NCI-H1105 (cell line): ENCODE measurements at regions not wholly inside any gene's neighbourhood (a gene's known extent, or its start where the extent isn't known, plus 50 kb on each side); places are given as distances from the start of the nearest gene placed in this dataset.
A peak's percentile ranks its signal among the peaks of the same experiment; 100 is the strongest.
"Not testable (repeated sequence)": the region's sequence is repeated elsewhere in the genome, so short reads cannot be mapped to it uniquely, and the experiment has no call there.

Experiments used
- DNase-seq: peaks from one replicate; lab custom pipeline; 2025; lab: John Stamatoyannopoulos, UW

DNA sequence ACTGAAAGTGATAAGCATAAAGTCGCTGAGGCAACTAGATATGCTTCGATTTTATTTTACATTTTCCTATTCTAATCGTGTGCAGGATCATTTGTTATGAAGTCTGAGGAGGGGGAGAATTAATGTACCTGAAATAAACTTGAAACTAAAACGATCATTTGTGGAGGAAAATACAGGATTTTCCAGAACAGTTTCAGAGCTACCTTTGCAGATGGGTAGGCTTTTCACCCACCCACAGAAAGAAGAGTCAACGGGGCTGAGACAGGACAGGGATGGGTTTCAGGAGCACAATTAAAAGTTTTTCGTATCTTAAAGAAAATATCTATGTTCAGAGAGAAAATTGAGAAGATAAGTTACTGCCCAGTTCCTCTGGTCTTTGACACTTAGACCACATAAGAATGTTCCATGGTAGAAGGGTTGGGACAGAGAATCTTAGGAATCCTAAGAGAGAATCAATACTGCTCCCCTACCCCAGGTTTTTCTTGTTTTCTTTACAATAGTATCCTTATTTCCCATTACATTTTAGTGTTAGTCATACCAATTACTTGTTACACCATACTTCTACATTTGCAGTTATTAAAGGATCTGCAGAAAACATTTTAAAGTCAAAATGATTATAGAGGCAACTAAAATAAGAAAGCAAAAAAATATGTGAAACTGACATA, 211.4 kb downstream of the DEPDC1B start:
- no peak for DNase-seq

DNA sequence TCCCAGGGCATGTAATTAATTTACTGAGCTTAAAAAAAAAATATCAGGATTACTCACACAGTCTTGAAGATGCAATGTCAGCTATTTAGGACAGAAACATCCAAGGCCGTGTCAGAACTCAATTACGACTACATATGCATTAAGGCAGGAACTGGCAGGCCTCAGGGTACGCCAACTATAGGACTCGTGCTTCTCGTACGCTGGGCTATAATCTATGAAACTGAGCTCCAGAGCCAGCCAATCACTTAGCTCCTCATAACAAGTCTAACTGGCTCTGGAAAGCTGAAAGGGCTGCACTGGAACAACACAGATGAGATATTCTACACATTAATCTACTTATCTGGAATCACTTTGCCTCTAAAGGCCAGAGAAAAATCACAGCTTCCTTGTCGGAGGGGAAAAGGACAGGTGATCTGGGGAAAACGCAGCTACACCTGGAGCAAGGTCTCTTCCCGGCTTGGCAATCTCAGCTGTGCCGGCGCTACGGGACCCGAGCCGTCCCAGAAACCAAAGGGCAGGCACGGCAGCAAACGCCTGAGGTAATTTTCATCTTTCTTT, 212.0 kb downstream of the DEPDC1B start:
- DNase-seq, result peak; percentile 33

DNA sequence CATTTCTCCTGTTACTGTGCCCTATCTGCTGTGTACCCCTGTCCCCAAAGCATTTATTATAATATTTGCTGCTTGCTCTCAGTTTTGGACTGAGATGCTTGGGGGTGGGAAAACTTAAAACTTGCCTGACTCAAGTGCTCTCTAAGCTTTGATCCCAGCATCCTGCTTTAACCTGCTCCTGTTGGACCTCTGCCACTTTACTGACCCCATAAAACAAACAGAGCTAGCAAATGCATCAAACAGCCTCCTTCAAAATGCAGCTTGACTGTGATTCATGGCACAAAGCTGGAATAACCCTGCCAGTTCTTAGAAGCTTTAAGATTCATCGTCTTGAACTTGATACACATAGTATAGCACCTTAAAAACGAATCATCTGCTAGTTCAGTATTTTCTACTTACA, 212.5 kb downstream of the DEPDC1B start:
- peak; percentile 35 for DNase-seq

DNA sequence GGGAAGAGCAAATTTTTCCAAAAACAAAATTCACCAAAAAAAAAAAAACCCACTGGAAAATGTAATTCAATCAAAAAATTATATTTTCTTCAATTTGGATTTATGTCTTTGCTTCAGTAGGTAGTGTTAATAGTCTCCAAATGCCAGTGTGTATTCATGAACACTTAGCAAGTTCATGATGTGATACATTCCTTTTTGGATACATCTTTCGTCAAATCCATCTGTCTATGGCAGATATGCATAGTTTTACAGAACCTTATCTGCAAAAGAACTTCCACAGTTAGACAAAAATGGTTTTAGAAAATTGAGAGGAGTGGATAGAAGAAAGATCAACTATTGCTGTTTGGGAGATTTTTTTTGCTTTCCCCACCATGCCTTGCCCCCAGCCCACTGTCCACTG, 214.6 kb downstream of the DEPDC1B start:
- no peak for DNase-seq

DNA sequence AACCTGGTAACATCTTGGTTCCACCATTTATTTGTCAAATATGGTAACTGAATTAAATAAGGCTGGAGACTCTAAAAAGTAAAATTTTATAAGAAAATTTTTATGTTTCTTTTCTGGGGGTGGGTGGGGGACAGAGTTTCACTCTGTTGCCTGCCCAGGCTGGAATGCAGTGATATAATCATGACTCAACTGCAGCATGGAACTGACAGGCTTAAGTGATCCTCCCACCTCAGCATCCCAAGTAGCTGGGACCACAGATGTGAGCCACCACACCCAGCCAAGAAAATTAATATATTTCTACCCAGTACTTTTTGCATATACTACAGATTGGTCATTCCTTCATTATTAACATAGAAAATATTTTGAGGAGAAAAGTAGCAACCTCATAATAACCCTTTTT, 216.9 kb downstream of the DEPDC1B start:
- DNase-seq, result no peak

DNA sequence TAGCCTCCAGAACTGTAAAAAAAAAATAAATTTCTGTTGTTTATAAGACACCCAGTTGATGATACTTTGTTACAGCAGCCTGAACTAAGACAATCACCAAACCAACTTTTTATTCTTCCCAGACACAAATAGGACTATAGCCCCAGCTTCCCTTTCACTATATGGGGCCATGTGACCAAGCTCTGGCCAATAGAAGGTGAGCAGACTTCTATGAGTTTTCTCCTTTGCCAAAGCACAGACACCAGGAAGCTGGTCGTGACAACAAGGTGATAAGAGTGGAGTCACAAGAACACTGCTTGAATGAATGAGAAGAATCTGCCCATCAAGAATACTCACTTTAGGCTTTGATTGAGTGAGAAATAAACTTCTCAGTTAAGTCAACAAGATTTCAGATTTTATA, 217.7 kb downstream of the DEPDC1B start:
- no peak for DNase-seq

DNA sequence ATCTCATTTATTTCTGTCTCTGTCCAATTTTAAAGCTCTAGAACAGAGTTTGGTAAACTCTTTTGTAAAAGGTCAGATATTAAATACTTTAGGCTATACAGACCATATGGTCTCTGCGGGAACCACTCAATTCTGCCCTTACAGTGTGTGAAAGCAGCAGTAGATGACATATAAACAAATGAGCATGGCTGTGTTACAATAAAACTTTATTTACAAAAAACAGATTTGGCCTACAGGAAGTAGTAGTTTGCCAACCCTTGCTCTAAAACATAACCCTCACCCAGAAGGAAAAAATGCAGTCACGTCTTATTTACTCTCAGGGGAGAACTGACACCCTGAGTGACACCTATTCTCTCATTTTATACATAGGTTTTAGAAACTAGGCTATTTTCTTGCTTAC, 220.4 kb downstream of the DEPDC1B start:
- DNase-seq, result no peak

DNA sequence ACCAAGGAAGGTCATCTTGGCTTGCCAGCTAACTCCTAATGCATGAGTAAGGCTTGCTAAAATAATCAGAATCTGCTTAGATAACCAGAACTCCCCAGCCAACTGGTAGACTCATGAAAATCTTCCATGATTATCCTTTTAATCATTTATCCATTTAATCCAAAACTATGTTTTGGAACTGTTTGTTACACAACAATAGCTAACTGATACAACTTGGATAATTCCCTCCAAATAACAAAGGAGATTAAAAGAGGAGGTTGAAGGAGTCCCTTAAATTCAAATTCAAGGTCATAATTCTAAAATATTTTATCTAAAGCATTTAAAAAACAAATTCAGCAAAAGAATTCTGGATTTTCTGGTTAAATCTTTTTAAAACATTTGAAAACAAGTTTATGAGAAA, 222.1 kb downstream of the DEPDC1B start:
- no peak for DNase-seq

DNA sequence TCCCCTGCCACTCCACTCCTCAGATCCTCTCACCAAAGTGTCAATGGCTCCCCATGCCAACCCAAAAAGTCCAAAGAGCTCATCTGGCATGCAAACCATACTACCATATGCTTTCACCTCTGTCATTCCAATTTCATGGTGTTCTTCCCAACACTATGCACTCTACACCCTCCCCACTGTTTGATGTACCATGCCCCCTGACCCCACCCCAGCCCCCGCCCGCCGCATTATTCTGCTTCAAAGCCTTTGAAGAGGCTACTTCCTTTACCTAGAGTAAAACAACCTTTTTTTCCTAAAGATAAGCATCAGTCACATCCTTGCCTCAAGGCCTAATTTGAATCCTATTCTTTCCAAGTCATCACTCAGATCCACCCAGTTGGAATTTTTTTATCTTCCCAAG, 226.3 kb downstream of the DEPDC1B start:
- no peak for DNase-seq

DNA sequence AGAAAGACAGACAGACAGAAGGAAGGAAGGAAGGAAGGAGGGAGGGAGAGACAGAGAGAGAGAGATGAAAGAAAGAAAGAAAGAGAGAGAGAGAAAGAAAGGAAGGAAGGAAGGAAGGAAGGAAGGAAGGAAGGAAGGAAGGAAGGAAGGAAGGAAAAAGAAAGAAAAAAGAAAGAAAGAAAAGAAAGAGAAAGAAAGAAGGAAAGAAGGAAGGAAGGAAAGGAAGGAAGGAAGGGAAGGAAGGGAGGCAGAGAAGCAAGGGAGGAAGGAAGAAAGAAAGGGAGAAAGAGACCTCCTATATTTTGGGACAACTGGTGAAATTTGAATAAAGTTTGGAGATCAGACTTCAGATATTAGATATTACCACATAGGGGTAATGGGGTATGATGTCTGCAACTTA, 226.9 kb downstream of the DEPDC1B start:
- not testable (repeated sequence) for DNase-seq

DNA sequence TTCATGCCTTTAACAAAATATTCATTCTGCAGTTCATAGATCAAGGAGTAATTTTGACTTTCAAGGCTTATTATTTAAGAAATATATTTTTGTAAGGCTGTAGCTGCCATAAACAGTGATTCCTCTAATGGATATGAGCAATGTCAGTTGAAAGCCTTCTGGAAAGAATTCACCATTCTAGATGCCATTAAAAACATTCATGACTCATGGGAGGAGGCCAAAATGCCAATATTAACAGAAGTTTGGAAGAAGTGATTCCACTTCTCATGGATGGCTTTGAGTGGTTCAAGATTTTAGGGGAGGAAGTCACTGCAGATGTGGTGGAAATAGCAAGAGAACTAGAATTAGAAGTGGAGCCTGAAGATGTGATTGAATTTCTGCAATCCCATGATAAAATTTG, 229.1 kb downstream of the DEPDC1B start:
- no peak for DNase-seq

DNA sequence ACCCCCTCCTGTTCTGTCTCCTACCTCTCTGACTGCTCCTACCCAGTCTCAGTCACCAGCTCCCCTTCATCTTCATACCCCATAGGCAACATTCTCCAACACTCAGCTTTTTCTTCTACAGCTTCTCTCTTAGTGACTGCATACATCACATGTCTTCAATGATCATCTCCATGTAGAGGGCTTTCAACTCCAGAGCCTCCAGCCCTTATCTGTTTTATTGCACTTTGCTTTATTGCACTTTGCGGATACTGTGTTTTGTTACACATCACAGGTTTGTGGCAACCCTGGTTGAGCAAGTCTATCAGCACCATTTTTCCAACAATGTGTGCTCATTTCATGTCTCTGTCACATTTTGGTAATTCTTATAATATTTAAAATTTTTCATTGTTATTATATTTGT, 230.7 kb downstream of the DEPDC1B start:
- no peak for DNase-seq

DNA sequence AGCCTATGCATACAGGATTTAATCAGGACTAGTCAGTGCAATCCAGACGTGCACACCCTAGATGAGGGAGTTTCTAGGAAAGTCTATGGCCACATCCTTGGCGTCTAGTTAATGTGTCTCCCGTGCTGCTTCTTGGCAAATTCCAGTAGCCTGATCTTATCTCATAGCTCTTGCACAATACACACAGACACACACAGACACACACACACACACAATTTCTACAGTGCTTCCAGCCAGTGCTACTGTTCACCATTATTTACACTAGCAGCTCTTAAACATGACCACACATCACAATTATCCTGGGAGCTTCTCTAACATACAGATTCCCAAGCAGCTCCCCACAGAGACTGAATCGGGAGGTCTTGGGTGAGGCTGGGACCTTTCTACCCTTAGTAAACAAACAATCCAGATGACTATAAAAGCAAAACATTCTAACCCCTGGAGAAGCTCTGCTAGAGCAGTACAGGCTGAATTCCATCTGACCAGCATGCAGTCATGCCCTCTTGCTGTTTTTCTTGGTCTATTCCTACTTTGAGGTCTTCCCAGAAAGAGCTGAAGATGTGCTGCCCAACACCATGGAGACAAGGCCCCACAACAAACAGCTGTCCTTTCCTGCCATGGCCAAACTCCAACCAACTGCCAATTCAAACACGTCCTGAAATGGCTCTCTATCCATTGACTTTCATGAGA, 236.6 kb downstream of the DEPDC1B start:
- DNase-seq, result no peak

DNA sequence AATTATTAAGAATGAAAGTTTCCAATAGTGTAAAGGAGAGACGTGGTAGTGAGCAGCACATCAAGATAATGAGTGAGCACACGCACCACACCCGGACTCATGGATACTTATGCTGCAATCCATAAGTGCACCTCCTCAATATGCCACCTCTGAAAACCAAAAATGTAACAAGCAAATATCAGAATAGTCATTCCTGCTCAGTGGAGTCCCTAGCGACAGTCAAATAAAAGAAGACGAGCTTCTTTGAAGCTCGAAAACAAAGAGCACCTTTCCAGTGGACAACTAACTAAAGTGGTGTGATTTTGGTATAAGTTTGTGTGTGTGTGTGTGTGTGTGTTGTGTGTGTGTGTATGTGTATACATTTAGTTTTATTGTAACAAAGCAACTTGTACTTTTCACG, 241.3 kb downstream of the DEPDC1B start:
- no peak for DNase-seq

DNA sequence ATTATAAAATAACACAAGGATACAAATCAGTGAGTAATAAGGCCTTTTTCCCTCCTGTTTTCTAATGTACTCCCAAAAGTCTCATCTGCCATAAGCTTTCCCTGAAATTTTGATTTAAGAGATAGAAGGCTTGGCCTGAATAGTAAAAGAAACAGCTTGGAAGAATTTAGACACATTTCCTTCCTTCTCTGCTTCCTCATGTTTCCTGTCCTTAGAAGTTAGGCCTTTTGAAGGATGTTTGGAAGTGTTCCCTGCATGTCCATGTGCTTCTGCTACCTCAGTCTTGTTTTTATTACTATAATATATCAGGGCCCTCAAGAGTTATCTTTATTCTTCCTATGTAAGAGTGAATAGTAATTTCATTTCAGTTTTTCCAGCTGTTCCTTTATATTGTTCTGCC, 242.7 kb downstream of the DEPDC1B start:
- DNase-seq, result no peak

DNA sequence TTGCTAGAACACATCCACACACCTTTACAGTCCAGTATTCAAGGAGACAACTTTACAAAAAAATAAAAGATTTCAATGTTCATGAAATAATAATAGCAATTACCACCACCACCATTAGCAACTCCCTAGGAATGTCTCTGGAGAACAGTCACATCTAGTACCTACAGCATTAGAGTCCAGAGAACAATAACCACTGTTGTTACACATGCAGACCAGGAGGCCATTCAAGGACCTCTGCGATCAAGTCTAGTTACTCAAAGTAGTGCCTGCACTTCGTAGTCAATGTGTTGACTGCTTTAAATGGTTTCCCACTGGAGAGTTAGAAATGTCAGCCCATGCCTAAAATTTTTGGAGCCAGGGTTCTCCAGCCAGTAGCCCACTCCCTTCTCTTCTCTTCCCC, 244.4 kb downstream of the DEPDC1B start:
- DNase-seq, result no peak

DNA sequence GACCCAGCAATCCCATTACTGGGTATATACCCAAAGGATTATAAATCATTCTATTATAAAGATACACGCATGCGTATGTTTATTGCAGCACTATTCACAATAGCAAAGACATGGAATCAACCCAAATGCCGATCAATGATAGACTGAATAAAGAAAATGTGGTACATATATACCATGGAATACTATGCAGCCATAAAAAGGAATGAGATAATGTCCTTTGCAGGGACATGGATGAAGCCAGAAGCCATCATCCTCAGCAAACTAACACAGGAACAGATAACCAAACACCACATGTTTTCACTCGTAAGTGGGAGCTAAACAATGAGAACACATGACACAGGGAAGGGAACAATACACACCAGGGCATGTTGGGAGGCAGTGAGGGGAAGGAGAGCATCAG, 245.7 kb downstream of the DEPDC1B start:
- not testable (repeated sequence) for DNase-seq

DNA sequence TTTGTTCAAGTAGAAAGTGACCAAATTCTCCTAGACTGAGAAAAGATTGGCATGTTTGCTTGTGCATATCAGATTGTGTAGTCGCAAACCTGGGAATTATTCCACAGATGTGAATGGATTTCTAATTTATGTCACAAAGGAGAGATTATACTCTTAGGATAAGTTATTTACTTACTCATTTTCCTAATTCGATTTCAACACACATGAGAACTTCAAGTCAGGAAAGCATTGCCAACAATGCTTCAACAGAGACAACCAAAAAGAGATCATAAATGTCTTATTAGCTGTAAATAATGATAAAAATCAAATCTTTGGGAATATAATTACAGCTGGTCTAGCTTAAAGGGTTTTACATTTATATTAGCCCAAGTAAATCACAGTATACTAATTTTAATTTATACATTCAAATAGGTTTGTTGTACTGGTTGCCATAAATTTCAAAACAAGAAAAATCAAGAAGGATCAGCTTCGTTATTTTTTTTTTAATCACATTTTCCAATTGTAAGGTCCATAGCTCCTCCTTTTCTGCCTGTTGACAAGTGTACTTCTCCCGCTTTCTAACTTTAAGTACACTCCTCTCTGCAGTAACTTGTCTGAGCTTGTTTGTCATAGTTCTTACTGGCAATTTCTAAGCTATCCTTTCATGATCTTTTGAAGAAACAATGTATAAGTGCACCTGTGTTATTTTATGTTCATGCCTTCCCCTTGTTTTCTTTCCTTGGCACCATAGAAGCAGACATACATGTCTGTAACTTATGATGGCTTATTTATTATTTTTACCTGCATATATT, 246.6 kb downstream of the DEPDC1B start:
- peak; percentile 1 for DNase-seq

DNA sequence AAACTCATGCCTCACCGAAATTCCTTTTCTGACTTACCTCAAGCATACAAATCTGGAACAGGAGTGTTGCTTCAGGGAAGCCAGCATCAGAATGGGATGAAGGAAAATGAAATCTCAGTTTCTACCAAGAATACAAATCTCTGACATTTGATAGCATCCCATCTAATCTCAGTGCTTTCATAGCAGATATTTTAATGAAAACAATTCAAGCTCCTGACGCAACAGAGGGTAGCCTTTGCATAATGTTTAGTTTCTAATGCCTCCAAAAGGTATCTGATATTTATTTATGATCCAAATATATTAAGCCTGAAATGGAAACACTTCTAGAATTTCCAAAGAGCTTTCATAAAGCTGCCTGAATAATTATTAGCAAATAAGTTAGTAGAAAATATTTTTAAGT, 251.4 kb downstream of the DEPDC1B start:
- no peak for DNase-seq

DNA sequence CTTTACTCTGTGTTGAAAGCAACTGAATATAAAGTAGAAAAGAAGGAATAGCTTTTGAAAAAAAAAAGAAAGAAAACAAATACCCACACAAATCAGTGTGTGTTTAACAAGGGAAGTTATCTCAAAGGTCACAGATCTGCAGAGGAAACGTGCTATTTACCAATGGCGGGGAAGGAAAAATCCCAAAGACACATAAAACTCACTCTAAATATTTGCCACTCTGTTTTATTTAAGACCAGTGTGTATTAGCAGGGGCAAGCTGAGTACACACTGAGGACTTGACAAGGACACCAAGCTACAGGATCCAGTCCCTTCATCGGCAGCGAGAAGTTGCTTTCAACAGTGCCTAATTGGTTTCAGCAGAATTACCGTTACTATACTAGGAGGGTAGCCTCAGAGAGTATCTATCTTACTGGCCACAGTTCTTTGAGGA, 252.5 kb downstream of the DEPDC1B start:
- no peak for DNase-seq

DNA sequence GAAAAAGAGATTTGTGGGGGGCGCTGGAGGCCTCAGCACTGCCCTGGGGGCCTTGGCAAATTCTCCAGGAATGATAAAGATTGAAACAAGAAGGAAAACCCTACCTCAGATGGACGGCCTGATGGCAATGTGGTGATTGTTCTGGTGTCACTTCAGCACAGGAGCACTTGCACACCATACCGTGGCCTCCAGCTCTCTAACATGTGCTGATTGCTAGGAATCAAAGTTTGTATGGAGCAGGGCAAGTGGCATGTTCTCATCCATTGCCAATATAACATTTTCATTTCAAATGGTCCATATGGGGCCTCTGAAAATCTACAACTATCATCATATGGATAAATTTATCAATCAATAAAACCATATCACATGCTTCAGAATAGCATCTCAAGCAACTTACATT, 253.0 kb downstream of the DEPDC1B start:
- no peak for DNase-seq

DNA sequence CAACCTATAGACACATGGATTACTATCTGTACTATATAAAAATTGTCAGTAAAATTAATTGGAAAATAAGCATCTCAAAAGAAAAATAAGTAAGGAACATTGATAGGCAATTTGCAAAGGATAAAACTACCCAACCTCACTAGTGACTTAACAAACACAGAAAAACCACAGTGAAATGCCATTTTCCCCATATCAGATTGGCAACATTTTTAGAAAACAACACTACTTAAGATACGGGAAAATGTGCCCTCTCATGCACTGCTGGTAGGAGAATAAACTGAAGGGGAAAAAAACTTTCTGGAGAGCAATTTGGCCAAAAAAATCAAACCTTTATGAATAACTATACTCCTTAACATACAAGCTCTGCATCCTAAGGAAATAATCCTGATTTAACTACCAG, 254.0 kb downstream of the DEPDC1B start:
- DNase-seq, result no peak

DNA sequence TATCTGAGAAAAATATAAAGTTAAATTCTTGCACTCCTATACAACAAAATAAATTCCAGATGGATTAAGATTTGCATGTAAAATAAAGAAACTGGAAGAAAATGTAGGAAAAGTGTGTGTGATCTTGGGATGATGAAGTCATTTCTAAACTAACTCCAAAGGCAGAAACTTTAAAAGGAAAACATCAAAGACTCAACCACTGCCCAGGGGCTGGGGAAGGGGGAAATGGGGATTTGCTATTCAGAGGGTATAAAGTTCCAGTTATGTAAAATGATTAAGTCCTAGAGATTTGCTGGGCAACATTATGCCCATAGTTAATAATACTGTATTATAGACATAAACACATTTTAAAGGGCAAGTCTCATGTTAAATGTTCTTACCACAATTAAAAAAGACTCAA, 254.5 kb downstream of the DEPDC1B start:
- DNase-seq, result no peak
